Neural cell (in vitro differentiated cells): ENCODE measurements at regions not wholly inside any gene's neighbourhood (a gene's known extent, or its start where the extent isn't known, plus 50 kb on each side); places are given as distances from the start of the nearest gene placed in this dataset.

Experiments used
- CTCF ChIP-seq: fragments of 450-650 bp; IDR thresholded peaks from 2 replicates; pipeline ENCODE4 v1.5.1; 2014; ENCODE audit warnings: antibody characterized with exemption, mild to moderate bottlenecking, moderate library complexity; ENCODE audit not compliant: poor library complexity, severe bottlenecking
- EP300 ChIP-seq: fragments of 450-650 bp; conservative IDR thresholded peaks from 2 replicates; pipeline ENCODE4 v1.6.1; 2014; ENCODE audit warnings: antibody characterized with exemption, mild to moderate bottlenecking, moderate library complexity; ENCODE audit not compliant: poor library complexity, severe bottlenecking
- EZH2 ChIP-seq: fragments of 200-600, 300-800 bp; shearing (Covaris generic), sonication (generic); IDR thresholded peaks from 2 replicates; pipeline ENCODE4 v1.6.1; 2014; ENCODE audit warnings: antibody characterized with exemption, low read length, borderline replicate concordance, mild to moderate bottlenecking; ENCODE audit not compliant: insufficient read depth, poor library complexity, severe bottlenecking
- POLR2AphosphoS5 ChIP-seq: IDR thresholded peaks from 2 replicates; pipeline ENCODE4 v1.6.1; 2012
- REST ChIP-seq: IDR thresholded peaks from 2 replicates; pipeline ENCODE4 v1.6.1; 2012; ENCODE audit warnings: borderline replicate concordance

DNA sequence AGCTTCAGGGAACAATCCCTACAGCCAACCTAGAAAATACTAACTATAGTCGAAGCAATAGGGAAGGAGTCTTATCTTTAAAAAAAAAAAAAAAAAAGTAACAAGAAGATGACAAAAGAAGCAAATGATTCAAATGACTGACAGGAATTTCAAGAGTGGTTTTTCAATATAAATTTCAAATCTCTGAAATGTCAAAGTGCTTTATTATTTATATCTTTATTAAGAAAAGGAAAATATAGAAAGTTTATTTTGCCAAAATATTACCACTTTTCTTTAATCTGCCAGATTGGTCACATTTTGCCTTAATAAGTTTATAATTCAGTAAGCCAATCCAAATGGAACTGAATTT is 63.5 kb upstream of the HNRNPA3 start:
- TF ChIP-seq CTCF (no peak), REST (no peak), EZH2 (no peak), EP300 (no peak), POLR2AphosphoS5 (no peak)
